Progenitor cell of endocrine pancreas (in vitro differentiated cells): ENCODE measurements at regions not wholly inside any gene's neighbourhood (a gene's known extent, or its start where the extent isn't known, plus 50 kb on each side); places are given as distances from the start of the nearest gene placed in this dataset.

ENCODE experiments used
- DNase-seq: peaks from one replicate; pipeline ENCODE4 v3.0.0; 2021; ENCODE audit warnings: low spot score; ENCODE audit not compliant: unreplicated experiment
- H3K27ac Mint-ChIP-seq: 2 replicates; pipeline ENCODE4 v1.8.0; 2021; ENCODE audit warnings: mild to moderate bottlenecking, moderate library complexity, mixed read lengths
- H3K27me3 Mint-ChIP-seq: 2 replicates; pipeline ENCODE4 v1.8.0; 2021; ENCODE audit warnings: mixed read lengths
- H3K36me3 Mint-ChIP-seq: 2 replicates; pipeline ENCODE4 v1.8.0; 2022; ENCODE audit warnings: mixed read lengths; ENCODE audit not compliant: insufficient read depth
- H3K4me1 Mint-ChIP-seq: 2 replicates; pipeline ENCODE4 v1.8.0; 2021; ENCODE audit warnings: low read depth, mixed read lengths
- H3K4me3 Mint-ChIP-seq: 2 replicates; pipeline ENCODE4 v1.8.0; 2021; ENCODE audit warnings: low read depth, mild to moderate bottlenecking, moderate library complexity, mixed read lengths
- H3K9me3 Mint-ChIP-seq: 2 replicates; pipeline ENCODE4 v1.8.0; 2021; ENCODE audit warnings: low read depth, mixed read lengths
- TF ChIP-seq, protein P1 (sequence below): fragments of 200-600 bp; sonication (generic); IDR thresholded peaks from one replicate; pipeline ENCODE4 v1.5.0; 2021; ENCODE audit warnings: antibody characterized with exemption, mild to moderate bottlenecking; ENCODE audit not compliant: unreplicated experiment

DNA sequence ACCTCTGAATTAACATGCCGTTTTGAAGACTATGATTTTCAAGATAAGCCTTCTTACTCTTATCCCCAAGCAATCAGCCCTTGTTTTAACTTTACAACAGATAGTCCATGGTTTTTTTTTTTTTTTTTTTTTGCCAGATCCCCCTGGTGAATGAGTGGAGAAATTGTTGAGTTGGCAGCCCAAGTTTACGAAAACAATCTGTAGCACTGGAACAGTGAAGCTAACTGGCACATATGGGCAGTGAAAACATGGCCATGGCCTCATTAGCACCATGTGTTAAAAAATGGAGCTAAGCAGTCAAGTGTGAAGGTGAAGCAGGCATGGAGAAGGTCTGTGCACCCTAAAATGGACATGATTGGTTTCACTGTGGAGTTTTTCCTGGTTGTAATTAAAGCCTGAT lies 812.1 kb upstream of the MIR17HG start:
- Mint-ChIP-seq H3K27ac (no peak overlapping the region), H3K36me3 (peaks cover 1% of the 10 kb centered on the region), H3K4me3 (no peak overlapping the region), H3K4me1 (no peaks in the 10 kb centered on the region), H3K27me3 (no peaks in the 10 kb centered on the region), H3K9me3 (peaks cover 22% of the 10 kb centered on the region)
- no peak for DNase-seq
- TF ChIP-seq, protein P1, sequence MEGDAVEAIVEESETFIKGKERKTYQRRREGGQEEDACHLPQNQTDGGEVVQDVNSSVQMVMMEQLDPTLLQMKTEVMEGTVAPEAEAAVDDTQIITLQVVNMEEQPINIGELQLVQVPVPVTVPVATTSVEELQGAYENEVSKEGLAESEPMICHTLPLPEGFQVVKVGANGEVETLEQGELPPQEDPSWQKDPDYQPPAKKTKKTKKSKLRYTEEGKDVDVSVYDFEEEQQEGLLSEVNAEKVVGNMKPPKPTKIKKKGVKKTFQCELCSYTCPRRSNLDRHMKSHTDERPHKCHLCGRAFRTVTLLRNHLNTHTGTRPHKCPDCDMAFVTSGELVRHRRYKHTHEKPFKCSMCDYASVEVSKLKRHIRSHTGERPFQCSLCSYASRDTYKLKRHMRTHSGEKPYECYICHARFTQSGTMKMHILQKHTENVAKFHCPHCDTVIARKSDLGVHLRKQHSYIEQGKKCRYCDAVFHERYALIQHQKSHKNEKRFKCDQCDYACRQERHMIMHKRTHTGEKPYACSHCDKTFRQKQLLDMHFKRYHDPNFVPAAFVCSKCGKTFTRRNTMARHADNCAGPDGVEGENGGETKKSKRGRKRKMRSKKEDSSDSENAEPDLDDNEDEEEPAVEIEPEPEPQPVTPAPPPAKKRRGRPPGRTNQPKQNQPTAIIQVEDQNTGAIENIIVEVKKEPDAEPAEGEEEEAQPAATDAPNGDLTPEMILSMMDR, result no peak

DNA sequence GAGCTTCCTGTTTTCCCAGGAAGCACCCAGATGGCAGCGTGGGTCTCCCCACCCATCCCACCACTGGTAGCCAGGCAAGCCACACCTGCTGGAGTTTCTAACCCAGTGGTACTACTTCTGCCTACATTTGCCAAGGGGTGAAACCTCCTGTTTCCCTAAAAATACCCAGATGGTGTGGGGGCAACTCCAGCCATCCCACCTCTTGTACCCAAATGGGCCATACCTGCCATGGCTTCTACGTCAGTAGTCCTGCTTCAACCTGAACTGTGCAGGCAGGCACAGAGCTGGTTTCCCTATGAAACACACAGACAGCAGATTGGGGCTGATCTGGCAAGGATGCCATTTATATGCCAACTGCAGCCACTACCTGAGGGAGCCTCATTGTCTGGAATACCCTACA lies 809.4 kb upstream of the MIR17HG start:
- Mint-ChIP-seq H3K4me1 (peaks cover 6% of the 10 kb centered on the region), H3K36me3 (peaks cover 1% of the 10 kb centered on the region), H3K27ac (no peak overlapping the region), H3K27me3 (no peaks in the 10 kb centered on the region), H3K4me3 (no peak overlapping the region), H3K9me3 (peaks cover 30% of the 10 kb centered on the region)
- DNase-seq, result no peak
- TF ChIP-seq, protein P1, result no peak

DNA sequence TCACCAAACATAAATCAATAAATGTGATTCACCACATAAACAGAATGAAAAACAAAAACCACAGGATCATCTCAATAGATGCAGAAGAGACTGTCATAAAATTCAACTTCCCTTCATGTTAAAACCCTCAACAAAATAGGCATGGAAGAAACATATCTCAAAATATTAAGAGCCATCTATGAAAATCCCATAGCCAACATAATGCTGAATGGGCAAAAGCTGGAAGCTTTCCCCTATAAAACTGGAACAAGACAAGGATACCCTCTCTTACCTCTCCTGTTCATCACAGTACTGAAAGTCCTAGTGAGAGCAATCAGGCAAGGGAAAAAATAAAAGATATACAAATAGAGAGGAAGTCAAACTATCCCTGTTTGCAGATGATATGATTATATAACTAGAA lies 806.1 kb upstream of the MIR17HG start:
- H3K27me3 Mint-ChIP-seq, result no peaks in the 10 kb centered on the region
- H3K4me3 Mint-ChIP-seq, result no peak overlapping the region
- H3K4me1 Mint-ChIP-seq, result peaks cover 6% of the 10 kb centered on the region
- no peak for DNase-seq
- TF ChIP-seq, protein P1, result no peak
- H3K36me3 Mint-ChIP-seq, result peaks cover 2% of the 10 kb centered on the region
- H3K27ac Mint-ChIP-seq, result no peak overlapping the region
- H3K9me3 Mint-ChIP-seq, result peaks cover 35% of the 10 kb centered on the region

DNA sequence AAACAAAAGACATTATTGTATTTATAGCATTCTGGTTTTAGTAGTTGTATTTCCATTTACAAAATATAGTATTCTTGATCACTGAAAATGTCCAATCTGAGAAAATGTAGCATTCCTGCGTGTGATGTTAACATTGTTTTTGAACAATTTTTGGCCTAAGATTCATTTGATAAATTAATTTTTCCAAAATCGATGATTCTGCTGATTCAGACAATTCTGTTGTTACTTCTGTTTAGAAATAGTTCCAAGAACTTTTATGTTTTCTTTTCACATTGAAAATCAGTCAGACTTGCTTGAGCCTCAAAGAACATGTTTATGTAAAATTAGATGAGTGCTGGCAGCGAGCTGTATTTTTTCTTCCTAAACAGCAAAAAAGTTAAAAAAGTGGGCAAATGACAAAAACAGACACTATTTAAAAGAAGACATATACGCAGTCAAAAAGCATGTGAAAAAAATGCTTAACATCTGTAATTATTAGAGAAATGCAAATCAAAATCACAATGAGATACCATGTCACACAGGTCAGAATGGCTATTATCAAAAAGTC lies 804.5 kb upstream of the MIR17HG start:
- no peak for DNase-seq
- Mint-ChIP-seq H3K4me3 (no peak overlapping the region), H3K27ac (no peak overlapping the region), H3K9me3 (peaks cover 43% of the 10 kb centered on the region), H3K4me1 (peaks cover 6% of the 10 kb centered on the region), H3K27me3 (no peaks in the 10 kb centered on the region), H3K36me3 (peaks cover 3% of the 10 kb centered on the region)
- TF ChIP-seq, protein P1, result no peak

DNA sequence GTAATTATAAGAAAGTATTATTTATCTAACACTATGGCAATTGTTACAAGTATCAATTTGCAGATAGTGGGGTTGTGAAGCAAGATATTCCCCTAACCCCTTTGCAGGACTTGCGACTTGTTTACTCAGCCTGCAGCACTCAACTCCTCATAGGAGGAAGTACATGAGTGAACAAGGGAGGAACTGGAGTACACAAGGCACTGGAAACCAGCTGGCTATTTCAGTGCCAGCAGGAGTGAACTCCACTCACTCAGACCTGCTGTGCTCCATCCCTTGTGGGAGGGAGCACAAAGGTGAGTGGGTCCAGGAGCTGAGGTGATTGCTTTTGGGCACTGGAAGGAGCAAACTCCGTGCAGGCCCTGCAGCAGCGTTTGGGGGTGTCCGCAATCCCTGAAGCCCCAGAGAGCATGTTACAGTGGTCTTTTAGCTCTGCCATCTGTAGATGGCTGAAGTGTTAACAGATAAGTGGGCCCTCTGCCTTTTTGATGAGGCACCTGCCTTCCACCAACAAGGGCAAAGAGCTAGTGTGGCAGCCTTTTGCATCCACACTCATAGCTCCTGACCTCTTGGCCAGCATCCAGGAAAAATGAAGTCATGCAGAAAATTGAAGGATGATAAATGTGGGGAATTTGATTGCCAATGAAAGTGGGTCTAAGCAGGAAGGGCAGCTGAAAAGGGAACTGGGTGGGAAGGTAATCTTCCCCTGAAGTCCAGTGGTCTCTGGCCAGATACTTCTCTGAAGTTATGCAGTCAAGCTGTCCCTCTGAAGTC lies 802.2 kb upstream of the MIR17HG start:
- TF ChIP-seq, protein P1, result no peak
- Mint-ChIP-seq H3K4me3 (no peak overlapping the region), H3K9me3 (peaks cover 38% of the 10 kb centered on the region), H3K36me3 (peaks cover 4% of the 10 kb centered on the region), H3K4me1 (peaks cover 6% of the 10 kb centered on the region), H3K27me3 (no peaks in the 10 kb centered on the region), H3K27ac (no peak overlapping the region)
- DNase-seq, result no peak
